ENCODE measurements at regions not wholly inside any gene's neighbourhood (a gene's known extent, or its start where the extent isn't known, plus 50 kb on each side); places are given as distances from the start of the nearest gene placed in this dataset.
A peak's percentile ranks its signal among the peaks of the same experiment; 100 is the strongest.

DNA sequence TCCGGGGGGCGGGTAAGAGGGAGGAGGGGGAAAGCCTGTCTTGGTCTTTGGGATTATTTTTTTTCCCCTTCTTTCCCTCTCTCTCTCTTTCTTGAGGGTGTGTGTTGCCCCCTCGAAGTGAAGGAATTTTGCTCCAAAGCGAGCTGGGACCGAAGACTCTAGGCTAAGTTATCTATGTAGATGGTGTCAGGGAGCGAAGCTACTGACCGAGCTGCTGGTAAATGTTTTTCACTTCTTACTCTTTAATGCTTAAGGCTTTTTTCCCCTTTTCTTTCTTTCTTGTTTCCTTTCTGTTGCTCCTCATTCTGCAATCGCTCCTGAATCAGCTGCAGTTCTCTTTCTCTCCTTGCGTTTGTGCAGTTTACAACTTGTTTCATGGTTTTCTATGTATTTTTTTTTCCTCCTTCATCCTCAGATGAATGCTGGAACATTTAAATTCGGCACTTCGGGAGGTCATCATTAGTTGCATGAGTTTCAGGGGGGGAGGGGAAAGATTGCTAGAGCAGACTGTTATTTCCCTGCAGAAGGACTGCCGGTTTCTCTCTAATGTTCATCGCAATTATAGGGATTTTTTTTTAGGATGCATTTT is 1312.0 kb upstream of the WWC1 start:
- H3K4me3 Mint-ChIP-seq (ENCODE audit: unreplicated experiment) = peak overlapping the region; percentile 77
- TF ChIP-seq CTCF (IDR thresholded peaks at IDR 0.05) = no peak
- H3K9me3 Mint-ChIP-seq (ENCODE audit: low read depth) = no peaks in the 10 kb centered on the region
- peaks cover 11% of the 10 kb centered on the region for H3K4me1 Mint-ChIP-seq (ENCODE audit: low read depth)
- no peak overlapping the region for H3K27ac Mint-ChIP-seq (ENCODE audit: unreplicated experiment)
- peaks cover 52% of the 10 kb centered on the region for H3K27me3 Mint-ChIP-seq (ENCODE audit: low read depth)
- no peak for DNase-seq (ENCODE audit: low spot score)
- no peaks in the 10 kb centered on the region for H3K36me3 Mint-ChIP-seq (ENCODE audit: low read depth)

DNA sequence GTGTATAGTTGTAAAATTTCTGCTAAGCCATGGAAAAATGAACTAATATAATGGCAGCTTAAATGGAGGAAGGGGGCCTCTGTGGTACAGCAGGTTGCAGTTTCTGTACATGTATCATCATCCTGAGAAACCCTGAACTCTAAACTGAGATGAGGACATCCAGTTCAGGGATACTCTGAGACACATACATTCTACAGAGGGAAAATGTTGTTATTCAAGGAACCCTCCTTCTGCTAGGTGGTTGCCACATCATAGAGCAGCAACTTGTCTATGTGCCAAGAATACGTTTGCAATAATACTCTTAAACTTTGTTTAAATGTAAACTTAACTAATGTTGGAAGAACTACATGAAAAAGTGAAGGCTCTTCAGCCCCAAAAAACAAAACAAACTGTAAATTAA is 1310.8 kb upstream of the WWC1 start:
- DNase-seq (ENCODE audit: low spot score) = no peak
- Mint-ChIP-seq H3K27me3 (ENCODE audit: low read depth) (peaks cover 47% of the 10 kb centered on the region), H3K36me3 (ENCODE audit: low read depth) (no peaks in the 10 kb centered on the region), H3K4me1 (ENCODE audit: low read depth) (peaks cover 11% of the 10 kb centered on the region), H3K27ac (ENCODE audit: unreplicated experiment) (no peak overlapping the region), H3K4me3 (ENCODE audit: unreplicated experiment) (no peak overlapping the region), H3K9me3 (ENCODE audit: low read depth) (no peaks in the 10 kb centered on the region)
- TF ChIP-seq CTCF (IDR thresholded peaks at IDR 0.05) = no peak

GRCh38 chr5:166982226-166982625 is 1309.2 kb upstream of the WWC1 start:
- no peaks in the 10 kb centered on the region for H3K36me3 Mint-ChIP-seq (ENCODE audit: low read depth)
- no peak overlapping the region for H3K27ac Mint-ChIP-seq (ENCODE audit: unreplicated experiment)

GRCh38 chr5:166991601-166992000 is 1299.8 kb upstream of the WWC1 start:
- Mint-ChIP-seq H3K9me3 (ENCODE audit: low read depth) (no peaks in the 10 kb centered on the region), H3K4me3 (ENCODE audit: unreplicated experiment) (no peak overlapping the region), H3K27me3 (ENCODE audit: low read depth) (peaks cover 16% of the 10 kb centered on the region), H3K27ac (ENCODE audit: unreplicated experiment) (no peak overlapping the region), H3K36me3 (ENCODE audit: low read depth) (no peaks in the 10 kb centered on the region), H3K4me1 (ENCODE audit: low read depth) (no peaks in the 10 kb centered on the region)
- no peak for TF ChIP-seq CTCF (IDR thresholded peaks at IDR 0.05)
- DNase-seq (ENCODE audit: low spot score) = no peak

More at GRCh38 chr5:166982226-166982625, 1309.2 kb upstream of the WWC1 start:
- peaks cover 11% of the 10 kb centered on the region for H3K4me1 Mint-ChIP-seq (ENCODE audit: low read depth)
- H3K27me3 Mint-ChIP-seq (ENCODE audit: low read depth) = peaks cover 50% of the 10 kb centered on the region
- H3K4me3 Mint-ChIP-seq (ENCODE audit: unreplicated experiment) = no peak overlapping the region
- DNase-seq (ENCODE audit: low spot score) = no peak
- no peaks in the 10 kb centered on the region for H3K9me3 Mint-ChIP-seq (ENCODE audit: low read depth)
- no peak for TF ChIP-seq CTCF (IDR thresholded peaks at IDR 0.05)

- no peak for TF ChIP-seq CTCF (IDR thresholded peaks at IDR 0.05)
- H3K9me3 Mint-ChIP-seq (ENCODE audit: low read depth) = no peaks in the 10 kb centered on the region
- no peak for DNase-seq (ENCODE audit: low spot score)
- H3K27ac Mint-ChIP-seq (ENCODE audit: unreplicated experiment) = no peak overlapping the region
- H3K27me3 Mint-ChIP-seq (ENCODE audit: low read depth) = peaks cover 13% of the 10 kb centered on the region
- H3K36me3 Mint-ChIP-seq (ENCODE audit: low read depth) = no peaks in the 10 kb centered on the region
- no peaks in the 10 kb centered on the region for H3K4me1 Mint-ChIP-seq (ENCODE audit: low read depth)
- no peak overlapping the region for H3K4me3 Mint-ChIP-seq (ENCODE audit: unreplicated experiment)
These were observed 1299.3 kb upstream of the WWC1 start for GRCh38 chr5:166992108-166992507.
